Heart right ventricle (tissue), 16 donors: ENCODE measurements at regions not wholly inside any gene's neighbourhood (a gene's known extent, or its start where the extent isn't known, plus 50 kb on each side); places are given as distances from the start of the nearest gene placed in this dataset.

Source experiments
- ATAC-seq, 8 donors: fragments of 200-7000 bp; cut with Tn5 transposase; one replicate each; pipeline ENCODE4 v1.9.1; 2020; ENCODE audit warnings: mild to moderate bottlenecking in 8 of 8, moderate library complexity in 8 of 8, moderate number of reproducible peaks in 1 of 8
- DNase-seq, 2 donors: peaks; one replicate each; pipeline ENCODE4 v3.0.0-alpha.2; 2020
- H3K27ac ChIP-seq, 10 donors: fragments of 200-600 bp; sonication (generic) in 2 of 10; one replicate each; pipeline versions ENCODE4 v1.5.0 to v1.8.0; 2020 to 2022; ENCODE audit warnings: mild to moderate bottlenecking in 3 of 10
- H3K27me3 ChIP-seq, 7 donors: fragments of 200-600 bp; one replicate each; pipeline ENCODE4 v1.8.0; 2021 to 2022; ENCODE audit warnings: mild to moderate bottlenecking in 2 of 7
- H3K36me3 ChIP-seq, 9 donors: fragments of 200-600 bp; sonication (generic) in 1 of 9; one replicate each; pipeline versions ENCODE4 v1.5.0 to v1.8.0; 2020 to 2022; ENCODE audit warnings: mild to moderate bottlenecking in 2 of 9
- H3K4me1 ChIP-seq, 9 donors: fragments of 200-600 bp; sonication (generic) in 1 of 9; one replicate each; pipeline versions ENCODE4 v1.5.0 to v1.8.0; 2020 to 2022; ENCODE audit warnings: mild to moderate bottlenecking in 4 of 9
- H3K4me3 ChIP-seq, 10 donors: fragments of 200-600 bp; sonication (generic) in 2 of 10; one replicate each; pipeline versions ENCODE4 v1.5.0 to v1.8.0; 2020 to 2022; ENCODE audit warnings: mild to moderate bottlenecking in 7 of 10, moderate library complexity in 2 of 10
- H3K9me3 ChIP-seq, 11 donors: fragments of 200-600 bp in 10 of 11; sonication (generic) in 2 of 11; one replicate each; pipeline versions ENCODE4 v1.5.0 to v1.8.0; 2013 to 2022; ENCODE audit warnings: mild to moderate bottlenecking in 2 of 11, control low read depth in 1 of 11, moderate library complexity in 1 of 11
- WGBS, 2 donors: extraction: QIAGEN DNeasy Blood & Tissue Kit; methylation state at CpG; one replicate each; pipeline ENCODE4 v1.1.7; 2013; ENCODE audit warnings: inconsistent platforms in 1 of 2; 5-methylcytosine and 5-hydroxymethylcytosine counted together
- intact Hi-C, 10 donors: fragments of 100-400 bp; cut with DNase I; formaldehyde crosslinking; loops; one replicate each; pipeline versions ENCODE4 v1.11.1 to v1.14.2; 2022
- TF ChIP-seq, protein P1 (sequence below), 9 donors: fragments of 200-600 bp; sonication (generic) in 2 of 9; IDR thresholded peaks; one replicate each; pipeline versions ENCODE4 v1.5.0 to v1.8.0; 2021 to 2022; ENCODE audit warnings: antibody characterized with exemption in 9 of 9, mild to moderate bottlenecking in 5 of 9, moderate library complexity in 1 of 9
- donor health status: Arrhythmogenic right ventricular cardiomyopathy.
- donor health status: ischemic (EF 13 %, LVEDD 7.1; RV severe dilation, severe dysfunction).
- donor health status: healthy with polysubstance abuse.
- donor health status: DM: no; HTN: yes; CAD: no.
- donor health status: DM: no; HTN: no; CAD: no.
- donor health status: ischemic (EF 25% LVEDD 6.9; RV normal size, moderate dysfunction).
- donor health status: ischemic (EF 25% LVEDD 5.7; RV mildly dilated, moderate dysfunction).
- donor health status: healthy.
- donor health status: DM: yes; HTN: yes; CAD: no.
- donor health status: Ischemic cardiomyopathy.
- donor health status: ischemic (EF 35%, LVEDD 5.7; RV mildly dilated, moderate dysfunction).
- donor health status: nonischemic (EF 11% LVEDD 7.7; RV severe dilation, severe dysfunction).
- donor health status: DM: yes; HTN: yes; CAD: no.
- donor health status: PGD.
- donor health status: ischemic (EF 29% LVEDD 5.4; RV normal size, mild dysfunction).
- donor health status: nonischemic (EF 23%, LVEDD 6.1; RV moderate dilation, normal function).

DNA sequence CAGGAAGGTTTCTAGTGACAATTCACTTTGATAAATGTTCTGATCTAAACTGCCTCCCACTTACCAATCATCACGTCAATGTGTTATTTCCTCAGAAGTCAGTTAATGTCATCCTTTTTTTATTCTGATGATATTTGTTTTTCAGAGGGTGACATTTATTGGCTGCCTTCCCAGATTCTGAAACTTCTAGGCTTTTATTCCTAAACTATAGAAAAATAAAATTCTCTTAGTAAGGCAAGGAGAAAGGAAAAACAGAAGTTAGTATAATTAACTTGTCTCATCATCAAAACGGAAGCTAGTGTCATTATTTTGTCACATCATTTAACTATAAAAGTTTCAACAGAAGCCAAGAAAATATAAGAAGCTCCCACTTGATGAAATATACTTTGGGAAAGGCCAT is 100.0 kb upstream of the C3orf80 start:
- WGBS, 2 donors = 29 to 52% methylated on average over 2 of the region's 2 CpGs

DNA sequence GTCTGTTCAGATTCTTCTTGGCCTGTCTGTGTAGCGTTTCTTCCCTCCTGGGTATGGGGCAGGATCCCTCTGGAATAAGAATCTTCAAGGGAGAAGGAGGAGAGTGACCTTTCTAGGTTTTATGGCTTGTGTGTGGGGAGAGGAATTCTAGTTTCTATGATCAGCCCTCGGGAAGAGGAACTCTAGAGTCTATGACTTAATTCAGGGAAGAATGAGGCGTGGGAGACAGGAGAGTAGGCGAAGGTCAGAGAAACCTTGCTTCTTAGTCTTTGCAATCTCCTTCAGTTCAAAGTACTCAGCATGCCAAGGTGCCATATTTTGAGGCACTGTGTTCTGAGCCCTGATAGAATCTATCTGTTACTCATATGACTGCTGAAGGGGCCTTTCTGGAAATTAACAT is 99.2 kb upstream of the C3orf80 start:
- intact Hi-C loops = no loop called here
- peaks cover 0 to 15% (median 3%) of the 10 kb centered on the region in 7 donors for H3K27me3 ChIP-seq
- no peak for ATAC-seq
- H3K4me3 ChIP-seq = no peak overlapping the region
- peaks cover 0 to 37% (median 0%) of the 10 kb centered on the region in 9 donors for H3K4me1 ChIP-seq
- TF ChIP-seq, protein P1, sequence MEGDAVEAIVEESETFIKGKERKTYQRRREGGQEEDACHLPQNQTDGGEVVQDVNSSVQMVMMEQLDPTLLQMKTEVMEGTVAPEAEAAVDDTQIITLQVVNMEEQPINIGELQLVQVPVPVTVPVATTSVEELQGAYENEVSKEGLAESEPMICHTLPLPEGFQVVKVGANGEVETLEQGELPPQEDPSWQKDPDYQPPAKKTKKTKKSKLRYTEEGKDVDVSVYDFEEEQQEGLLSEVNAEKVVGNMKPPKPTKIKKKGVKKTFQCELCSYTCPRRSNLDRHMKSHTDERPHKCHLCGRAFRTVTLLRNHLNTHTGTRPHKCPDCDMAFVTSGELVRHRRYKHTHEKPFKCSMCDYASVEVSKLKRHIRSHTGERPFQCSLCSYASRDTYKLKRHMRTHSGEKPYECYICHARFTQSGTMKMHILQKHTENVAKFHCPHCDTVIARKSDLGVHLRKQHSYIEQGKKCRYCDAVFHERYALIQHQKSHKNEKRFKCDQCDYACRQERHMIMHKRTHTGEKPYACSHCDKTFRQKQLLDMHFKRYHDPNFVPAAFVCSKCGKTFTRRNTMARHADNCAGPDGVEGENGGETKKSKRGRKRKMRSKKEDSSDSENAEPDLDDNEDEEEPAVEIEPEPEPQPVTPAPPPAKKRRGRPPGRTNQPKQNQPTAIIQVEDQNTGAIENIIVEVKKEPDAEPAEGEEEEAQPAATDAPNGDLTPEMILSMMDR (IDR thresholded peaks at IDR 0.05) = no peak
- no peak overlapping the region for H3K27ac ChIP-seq
- H3K36me3 ChIP-seq = no peaks in the 10 kb centered on the region
- H3K9me3 ChIP-seq = peaks cover 0 to 5% (median 0%) of the 10 kb centered on the region in 11 donors
- WGBS, 2 donors = 65 to 71% methylated on average over 4 of the region's 4 CpGs
- no peak for DNase-seq

More for the DNA sequence above, 100.0 kb upstream of the C3orf80 start:
- peaks cover 0 to 30% (median 0%) of the 10 kb centered on the region in 9 donors for H3K4me1 ChIP-seq
- H3K9me3 ChIP-seq = peaks cover 0 to 13% (median 0%) of the 10 kb centered on the region in 11 donors
- ATAC-seq = no peak
- intact Hi-C loops = no loop called here
- no peak overlapping the region for H3K27ac ChIP-seq
- no peak overlapping the region for H3K4me3 ChIP-seq
- DNase-seq = no peak
- H3K27me3 ChIP-seq = peaks cover 0 to 15% (median 3%) of the 10 kb centered on the region in 7 donors
- TF ChIP-seq, protein P1 (IDR thresholded peaks at IDR 0.05) = no peak
- no peaks in the 10 kb centered on the region for H3K36me3 ChIP-seq

DNA sequence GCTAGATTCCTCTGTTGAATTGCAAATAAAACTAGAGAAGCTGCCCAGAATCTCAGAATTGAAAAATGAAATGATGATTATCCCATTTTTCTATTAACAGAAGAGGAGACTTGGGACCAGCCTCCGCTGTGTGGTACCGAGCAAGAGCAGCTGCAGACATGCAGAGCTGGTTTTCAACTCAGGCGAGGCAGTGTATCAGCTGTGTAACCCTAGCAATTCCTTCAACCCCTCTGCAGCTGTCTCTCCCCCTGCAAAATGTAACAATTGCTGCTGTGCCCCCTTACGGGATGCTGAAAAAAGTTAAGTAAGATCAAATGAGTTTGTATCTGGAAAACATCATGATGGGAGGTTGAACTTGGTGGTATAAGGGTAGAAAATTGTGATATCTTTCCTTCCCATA is 98.5 kb upstream of the C3orf80 start:
- intact Hi-C loops = no loop called here
- H3K27me3 ChIP-seq = peaks cover 0 to 15% (median 3%) of the 10 kb centered on the region in 7 donors
- H3K4me1 ChIP-seq = peaks cover 0 to 41% (median 0%) of the 10 kb centered on the region in 9 donors
- H3K4me3 ChIP-seq = no peak overlapping the region
- ATAC-seq (no peak), DNase-seq (no peak)
- 79 to 83% methylated on average over 4 of the region's 4 CpGs for WGBS, 2 donors
- no peaks in the 10 kb centered on the region for H3K9me3 ChIP-seq
- no peaks in the 10 kb centered on the region for H3K36me3 ChIP-seq
- no peak overlapping the region for H3K27ac ChIP-seq
- TF ChIP-seq, protein P1 (IDR thresholded peaks at IDR 0.05) = no peak

DNA sequence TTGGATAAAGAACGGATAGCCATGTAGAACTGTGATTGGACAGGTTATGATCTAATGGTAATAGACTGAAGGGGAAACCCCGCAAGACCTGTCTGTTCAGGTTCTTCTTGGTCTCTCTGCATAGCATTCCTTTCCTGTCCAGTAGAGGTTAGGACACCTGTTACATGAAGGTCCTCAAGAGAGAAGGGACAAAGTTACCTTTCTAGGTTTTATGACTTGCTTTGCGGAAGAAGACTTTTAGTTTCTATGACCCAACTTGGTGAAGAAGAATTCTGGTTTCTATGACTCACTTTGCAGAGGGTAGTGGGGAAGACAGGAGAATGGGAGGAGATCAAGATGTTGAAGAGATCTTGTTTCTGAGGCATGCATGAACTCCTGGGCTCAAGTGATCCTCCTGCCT is 97.9 kb upstream of the C3orf80 start:
- TF ChIP-seq, protein P1 (IDR thresholded peaks at IDR 0.05) = no peak
- intact Hi-C loops = no loop called here
- Histone ChIP-seq H3K4me1 (peaks cover 0 to 41% (median 3%) of the 10 kb centered on the region in 9 donors), H3K9me3 (no peaks in the 10 kb centered on the region), H3K4me3 (no peak overlapping the region), H3K27ac (no peak overlapping the region), H3K27me3 (peaks cover 0 to 15% (median 3%) of the 10 kb centered on the region in 7 donors), H3K36me3 (no peaks in the 10 kb centered on the region)
- ATAC-seq = no peak
- no peak for DNase-seq
- 84 to 92% methylated on average over 3 of the region's 3 CpGs for WGBS, 2 donors
